ENCODE measurements at regions not wholly inside any gene's neighbourhood (a gene's known extent, or its start where the extent isn't known, plus 50 kb on each side); places are given as distances from the start of the nearest gene placed in this dataset.

DNA sequence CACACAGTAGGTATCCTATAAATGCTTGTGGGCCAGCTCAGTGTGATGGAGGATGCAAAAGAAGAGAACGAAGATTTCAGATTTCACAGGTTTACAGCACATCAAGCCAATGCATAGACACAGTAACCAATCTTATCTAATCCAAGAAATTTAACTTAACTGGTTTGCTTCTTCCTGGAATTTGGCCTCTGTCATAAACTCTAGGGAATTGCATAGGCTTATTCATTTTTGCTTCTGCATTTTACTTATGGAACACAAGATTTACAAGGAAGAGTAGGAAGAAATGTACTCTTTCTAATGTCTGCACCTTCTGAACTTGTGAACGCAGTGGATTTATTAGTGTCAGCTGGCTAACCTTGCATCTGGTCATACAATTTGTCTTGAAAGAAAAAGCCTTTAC, 389.4 kb upstream of the NPVF start:
- H3K36me3 ChIP-seq (ENCODE audit: low read depth): no peaks in the 10 kb centered on the region
- no peak overlapping the region for H2AFZ ChIP-seq
- no peaks in the 10 kb centered on the region for H3K9me3 ChIP-seq (ENCODE audit: insufficient read depth, low read depth)
- ChIA-PET POLR2A (ENCODE audit: unreplicated experiment) (no interaction called here), CTCF (no interaction called here)
- TF ChIP-seq, protein P1, sequence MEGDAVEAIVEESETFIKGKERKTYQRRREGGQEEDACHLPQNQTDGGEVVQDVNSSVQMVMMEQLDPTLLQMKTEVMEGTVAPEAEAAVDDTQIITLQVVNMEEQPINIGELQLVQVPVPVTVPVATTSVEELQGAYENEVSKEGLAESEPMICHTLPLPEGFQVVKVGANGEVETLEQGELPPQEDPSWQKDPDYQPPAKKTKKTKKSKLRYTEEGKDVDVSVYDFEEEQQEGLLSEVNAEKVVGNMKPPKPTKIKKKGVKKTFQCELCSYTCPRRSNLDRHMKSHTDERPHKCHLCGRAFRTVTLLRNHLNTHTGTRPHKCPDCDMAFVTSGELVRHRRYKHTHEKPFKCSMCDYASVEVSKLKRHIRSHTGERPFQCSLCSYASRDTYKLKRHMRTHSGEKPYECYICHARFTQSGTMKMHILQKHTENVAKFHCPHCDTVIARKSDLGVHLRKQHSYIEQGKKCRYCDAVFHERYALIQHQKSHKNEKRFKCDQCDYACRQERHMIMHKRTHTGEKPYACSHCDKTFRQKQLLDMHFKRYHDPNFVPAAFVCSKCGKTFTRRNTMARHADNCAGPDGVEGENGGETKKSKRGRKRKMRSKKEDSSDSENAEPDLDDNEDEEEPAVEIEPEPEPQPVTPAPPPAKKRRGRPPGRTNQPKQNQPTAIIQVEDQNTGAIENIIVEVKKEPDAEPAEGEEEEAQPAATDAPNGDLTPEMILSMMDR (conservative IDR thresholded peaks at IDR 0.05): no peak
- TF ChIP-seq EZH2 (IDR thresholded peaks at IDR 0.05; ENCODE audit: low read depth): no peak
- no peaks in the 10 kb centered on the region for H4K20me1 ChIP-seq (ENCODE audit: insufficient read depth)
- no peaks in the 10 kb centered on the region for H3K9me2 ChIP-seq (ENCODE audit: insufficient read depth)
- no peaks in the 10 kb centered on the region for H3F3A ChIP-seq (ENCODE audit: insufficient read depth, low read depth)
- no TSS peak for BruUV-seq (replicated peaks)
- H3K27ac ChIP-seq: no peak overlapping the region
- intact Hi-C loops (cut with micrococcal nuclease; ENCODE audit: unreplicated experiment): no loop called here
- no peaks in the 10 kb centered on the region for H3K79me2 ChIP-seq (ENCODE audit: low read depth)
- H3K4me2 ChIP-seq: no peak overlapping the region
- DNase-seq: no peak
- H3K4me1 ChIP-seq (replicated peaks; ENCODE audit: insufficient read depth): no peaks in the 10 kb centered on the region
- H3K4me3 ChIP-seq: no peak overlapping the region
- peaks cover 27% of the 10 kb centered on the region for H3K27me3 ChIP-seq (ENCODE audit: insufficient read depth, low read depth)

- H3K9me3 ChIP-seq (ENCODE audit: insufficient read depth, low read depth): no peaks in the 10 kb centered on the region
- peaks cover 17% of the 10 kb centered on the region; the same call in 1 of the 2 replicates for H3K27me3 ChIP-seq (ENCODE audit: insufficient read depth, low read depth)
- H3K4me2 ChIP-seq: no peak overlapping the region
- no peak for DNase-seq
- no peak overlapping the region for H3K4me3 ChIP-seq
- H3K79me2 ChIP-seq (ENCODE audit: low read depth): no peaks in the 10 kb centered on the region
- no peak overlapping the region for H2AFZ ChIP-seq
- no peaks in the 10 kb centered on the region for H3K4me1 ChIP-seq (replicated peaks; ENCODE audit: insufficient read depth)
- H4K20me1 ChIP-seq (ENCODE audit: insufficient read depth): no peaks in the 10 kb centered on the region
- ChIA-PET CTCF (no interaction called here), POLR2A (ENCODE audit: unreplicated experiment) (no interaction called here)
- TF ChIP-seq EZH2 (IDR thresholded peaks at IDR 0.05; ENCODE audit: low read depth): no peak
- TF ChIP-seq, protein P1 (conservative IDR thresholded peaks at IDR 0.05): no peak
- no peak overlapping the region for H3K27ac ChIP-seq
- H3K9me2 ChIP-seq (ENCODE audit: insufficient read depth): no peaks in the 10 kb centered on the region
- no peaks in the 10 kb centered on the region for H3K36me3 ChIP-seq (ENCODE audit: low read depth)
- no TSS peak for BruUV-seq (replicated peaks)
- intact Hi-C loops (cut with micrococcal nuclease; ENCODE audit: unreplicated experiment): no loop called here
- no peaks in the 10 kb centered on the region for H3F3A ChIP-seq (ENCODE audit: insufficient read depth, low read depth)
These were observed 391.1 kb upstream of the NPVF start for GRCh38 chr7:25619381-25619780.

GRCh38 chr7:25619963-25620799, 391.9 kb upstream of the NPVF start:
- no peaks in the 10 kb centered on the region for H3K4me1 ChIP-seq (replicated peaks; ENCODE audit: insufficient read depth)
- no peak for TF ChIP-seq EZH2 (IDR thresholded peaks at IDR 0.05; ENCODE audit: low read depth)
- TF ChIP-seq, protein P1 (conservative IDR thresholded peaks at IDR 0.05): no peak
- H3K36me3 ChIP-seq (ENCODE audit: low read depth): no peaks in the 10 kb centered on the region
- H3K27ac ChIP-seq: no peak overlapping the region
- H3K4me3 ChIP-seq: no peak overlapping the region
- peaks cover 9% of the 10 kb centered on the region; the same call in 1 of the 2 replicates for H3K27me3 ChIP-seq (ENCODE audit: insufficient read depth, low read depth)
- H3K9me3 ChIP-seq (ENCODE audit: insufficient read depth, low read depth): no peaks in the 10 kb centered on the region
- DNase-seq: no peak
- intact Hi-C loops (cut with micrococcal nuclease; ENCODE audit: unreplicated experiment): no loop called here
- no peak overlapping the region for H3K4me2 ChIP-seq
- H3K79me2 ChIP-seq (ENCODE audit: low read depth): no peaks in the 10 kb centered on the region
- no peaks in the 10 kb centered on the region for H4K20me1 ChIP-seq (ENCODE audit: insufficient read depth)
- H2AFZ ChIP-seq: no peak overlapping the region
- no peaks in the 10 kb centered on the region for H3K9me2 ChIP-seq (ENCODE audit: insufficient read depth)
- BruUV-seq (replicated peaks): no TSS peak
- no peaks in the 10 kb centered on the region for H3F3A ChIP-seq (ENCODE audit: insufficient read depth, low read depth)
- ChIA-PET POLR2A (ENCODE audit: unreplicated experiment) (no interaction called here), CTCF (no interaction called here)
